OCI-LY3 (cell line): ENCODE measurements at regions not wholly inside any gene's neighbourhood (a gene's known extent, or its start where the extent isn't known, plus 50 kb on each side); places are given as distances from the start of the nearest gene placed in this dataset.

Experiments
- H2AFZ ChIP-seq: fragments of 200-600, 300-600 bp; shearing (Covaris generic); 2 replicates; pipeline ENCODE4 v1.6.0; 2014; ENCODE audit warnings: antibody characterized with exemption, low read depth, low read length
- H3K27ac ChIP-seq: fragments of 200-600, 300-600 bp; sonication (generic); 2 replicates; pipeline ENCODE4 v1.5.1; 2014; ENCODE audit warnings: mild to moderate bottlenecking, low read length, moderate library complexity, mixed read lengths
- H3K27me3 ChIP-seq: fragments of 200-600, 300-600 bp; sonication (generic); 2 replicates; pipeline ENCODE4 v1.6.1; 2014; ENCODE audit warnings: low read depth, low read length, mixed read lengths
- H3K36me3 ChIP-seq: fragments of 200-600, 300-600 bp; sonication (generic); replicated peaks from 2 replicates; pipeline ENCODE3; 2014; ENCODE audit warnings: low read depth, low read length, mixed read lengths
- H3K4me1 ChIP-seq: fragments of 300-600, 200-600 bp; sonication (generic); 2 replicates; pipeline ENCODE4 v1.6.1; 2014; ENCODE audit warnings: low read length, mixed read lengths
- H3K4me2 ChIP-seq: fragments of 200-600, 300-600 bp; sonication (generic); 2 replicates; pipeline ENCODE4 v1.6.1; 2014; ENCODE audit warnings: low read length, mixed read lengths
- H3K4me3 ChIP-seq: fragments of 300-600, 200-600 bp; sonication (generic); 2 replicates; pipeline ENCODE4 v1.5.1; 2014; ENCODE audit warnings: antibody characterized with exemption, mild to moderate bottlenecking, low read length, moderate library complexity
- H3K79me2 ChIP-seq: fragments of 300-600, 200-600 bp; shearing (Covaris generic); 2 replicates; pipeline ENCODE4 v1.6.1; 2014; ENCODE audit warnings: mild to moderate bottlenecking, low read length, mixed read lengths
- H3K9ac ChIP-seq: fragments of 300-600, 200-600 bp; shearing (Covaris generic); 2 replicates; pipeline ENCODE4 v1.6.0; 2014; ENCODE audit warnings: mild to moderate bottlenecking, low read length, moderate library complexity
- H3K9me3 ChIP-seq: fragments of 200-600, 300-600 bp; shearing (Covaris generic); 2 replicates; pipeline ENCODE4 v1.6.1; 2014; ENCODE audit warnings: low read length, mixed read lengths; ENCODE audit not compliant: insufficient read depth
- H4K20me1 ChIP-seq: fragments of 200-600, 300-600 bp; sonication (generic); 2 replicates; pipeline ENCODE4 v1.6.1; 2016; ENCODE audit warnings: low read length, mixed read lengths; ENCODE audit not compliant: insufficient read depth
- CTCF ChIP-seq: fragments of 200-600, 300-600 bp; sonication (generic); IDR thresholded peaks from 2 replicates; pipeline ENCODE4 v1.5.1; 2014; ENCODE audit warnings: antibody characterized with exemption, low read length, low read depth
- EZH2phosphoT487 ChIP-seq: fragments of 200-600 bp; shearing (Covaris generic); IDR thresholded peaks from 2 replicates; pipeline ENCODE4 v1.6.1; 2018; ENCODE audit warnings: antibody characterized with exemption, mixed run types, low read depth

DNA sequence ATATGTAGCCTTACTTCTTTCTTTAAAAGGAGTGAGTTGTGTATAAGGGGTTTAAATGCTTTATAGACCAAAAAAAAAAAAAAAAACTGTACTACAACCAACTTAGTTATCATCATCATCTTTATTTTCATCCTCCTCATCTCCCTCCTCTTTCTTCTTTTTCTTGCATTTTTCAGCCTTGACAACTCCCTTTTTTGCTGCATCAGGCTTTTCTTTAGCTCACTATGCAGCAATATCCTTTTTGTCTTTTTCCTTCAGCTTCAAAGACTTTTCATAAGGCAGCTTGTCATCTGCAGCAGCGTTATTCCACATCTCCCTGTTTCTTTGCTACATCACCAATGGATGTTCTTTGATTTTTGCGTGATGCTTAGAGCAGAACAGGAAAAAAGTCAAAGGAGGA, 526.0 kb downstream of the ZNF608 start:
- no peak overlapping the region for H2AFZ ChIP-seq
- no peaks in the 10 kb centered on the region for H3K79me2 ChIP-seq
- H3K9ac ChIP-seq, result no peak overlapping the region
- no peak overlapping the region for H3K4me2 ChIP-seq
- no peaks in the 10 kb centered on the region for H4K20me1 ChIP-seq
- no peaks in the 10 kb centered on the region for H3K27me3 ChIP-seq
- H3K9me3 ChIP-seq, result no peaks in the 10 kb centered on the region
- TF ChIP-seq CTCF, result no peak
- no peak for TF ChIP-seq EZH2phosphoT487
- no peaks in the 10 kb centered on the region for H3K4me1 ChIP-seq
- H3K4me3 ChIP-seq, result no peak overlapping the region
- no peak overlapping the region for H3K27ac ChIP-seq
- no peaks in the 10 kb centered on the region for H3K36me3 ChIP-seq

DNA sequence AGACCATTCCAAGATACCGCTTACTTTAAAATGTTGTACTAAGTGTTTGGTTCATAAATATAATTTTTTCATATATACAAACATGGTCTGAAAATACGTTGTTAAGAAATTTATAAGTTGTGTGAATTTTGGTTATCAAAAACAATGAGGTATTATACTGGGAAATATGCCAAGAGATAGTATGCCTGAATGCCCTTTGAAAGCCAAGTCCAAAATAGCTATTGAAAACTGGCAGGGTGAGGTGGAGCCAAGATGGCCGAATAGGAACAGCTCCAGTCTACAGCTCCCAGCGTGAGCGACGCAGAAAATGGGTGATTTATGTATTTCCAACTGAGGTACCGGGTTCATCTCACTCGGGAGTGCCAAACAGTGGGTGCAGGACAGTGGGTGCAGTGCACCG, 533.5 kb downstream of the ZNF608 start:
- no peak overlapping the region for H3K9ac ChIP-seq
- H3K4me1 ChIP-seq, result peaks cover 17% of the 10 kb centered on the region
- H3K4me3 ChIP-seq, result no peak overlapping the region
- no peak overlapping the region for H2AFZ ChIP-seq
- no peaks in the 10 kb centered on the region for H4K20me1 ChIP-seq
- no peaks in the 10 kb centered on the region for H3K79me2 ChIP-seq
- no peaks in the 10 kb centered on the region for H3K9me3 ChIP-seq
- H3K4me2 ChIP-seq, result no peak overlapping the region
- H3K36me3 ChIP-seq, result no peaks in the 10 kb centered on the region
- H3K27ac ChIP-seq, result no peak overlapping the region
- H3K27me3 ChIP-seq, result no peaks in the 10 kb centered on the region
- TF ChIP-seq CTCF (no peak), EZH2phosphoT487 (no peak)

DNA sequence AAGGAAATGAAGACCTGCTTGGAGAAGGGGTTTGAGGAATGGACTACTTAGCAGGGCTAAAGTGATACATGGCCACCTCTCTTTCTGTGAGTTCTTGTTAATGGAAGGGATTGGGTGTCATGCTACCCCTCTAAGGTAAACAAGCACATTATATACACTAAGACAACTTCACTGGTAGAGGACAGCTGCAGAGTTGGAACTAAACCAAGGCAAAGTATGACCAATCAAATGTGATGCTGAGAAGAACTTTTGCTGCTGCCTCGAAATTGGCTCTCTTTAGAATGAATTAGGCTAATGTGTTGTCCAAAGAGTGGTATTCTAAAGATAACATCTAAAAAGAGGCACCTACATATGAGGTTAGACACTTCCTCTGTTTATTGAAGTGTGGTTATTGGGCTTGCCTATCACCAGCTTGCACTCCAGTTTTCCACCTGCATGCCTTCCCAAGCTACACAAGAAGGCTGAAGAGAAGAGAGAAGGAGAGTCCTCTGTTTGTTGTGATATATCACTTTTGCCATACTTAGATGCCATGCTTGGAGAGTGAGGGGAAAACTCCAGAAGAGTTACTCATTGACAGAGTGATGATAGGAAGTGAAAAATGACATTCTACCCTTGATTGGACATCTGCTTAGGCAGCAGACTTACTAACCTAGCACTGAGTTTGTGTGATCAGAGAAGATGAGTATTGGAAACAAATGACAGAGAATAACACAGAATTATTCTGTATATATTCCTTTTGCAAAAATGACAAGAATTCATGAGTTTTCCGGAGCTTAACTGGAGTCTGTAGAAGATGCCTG, 536.1 kb downstream of the ZNF608 start:
- H3K4me3 ChIP-seq, result no peak overlapping the region
- TF ChIP-seq EZH2phosphoT487 (no peak), CTCF (no peak)
- peak overlapping the region; percentile 34 for H3K4me2 ChIP-seq
- H3K36me3 ChIP-seq, result no peaks in the 10 kb centered on the region
- H3K79me2 ChIP-seq, result no peaks in the 10 kb centered on the region
- H3K9ac ChIP-seq, result no peak overlapping the region
- no peaks in the 10 kb centered on the region for H3K27me3 ChIP-seq
- H3K9me3 ChIP-seq, result no peaks in the 10 kb centered on the region
- no peaks in the 10 kb centered on the region for H4K20me1 ChIP-seq
- H2AFZ ChIP-seq, result no peak overlapping the region
- H3K4me1 ChIP-seq, result peaks cover 17% of the 10 kb centered on the region
- peak overlapping the region; percentile 19 for H3K27ac ChIP-seq

GRCh38 chr5:124207118-124207517, 539.3 kb downstream of the ZNF608 start:
- TF ChIP-seq CTCF (no peak), EZH2phosphoT487 (no peak)
- Histone ChIP-seq H3K9ac (no peak overlapping the region), H3K27me3 (no peaks in the 10 kb centered on the region), H3K36me3 (no peaks in the 10 kb centered on the region), H3K4me2 (no peak overlapping the region), H3K79me2 (no peaks in the 10 kb centered on the region), H3K9me3 (no peaks in the 10 kb centered on the region), H3K4me3 (no peak overlapping the region), H3K4me1 (peaks cover 17% of the 10 kb centered on the region), H3K27ac (no peak overlapping the region), H4K20me1 (no peaks in the 10 kb centered on the region), H2AFZ (no peak overlapping the region)
